ENCODE measurements at regions not wholly inside any gene's neighbourhood (a gene's known extent, or its start where the extent isn't known, plus 50 kb on each side); places are given as distances from the start of the nearest gene placed in this dataset.
A peak's percentile ranks its signal among the peaks of the same experiment; 100 is the strongest.
"Not testable (repeated sequence)": the region's sequence is repeated elsewhere in the genome, so short reads cannot be mapped to it uniquely, and the experiment has no call there.

DNA sequence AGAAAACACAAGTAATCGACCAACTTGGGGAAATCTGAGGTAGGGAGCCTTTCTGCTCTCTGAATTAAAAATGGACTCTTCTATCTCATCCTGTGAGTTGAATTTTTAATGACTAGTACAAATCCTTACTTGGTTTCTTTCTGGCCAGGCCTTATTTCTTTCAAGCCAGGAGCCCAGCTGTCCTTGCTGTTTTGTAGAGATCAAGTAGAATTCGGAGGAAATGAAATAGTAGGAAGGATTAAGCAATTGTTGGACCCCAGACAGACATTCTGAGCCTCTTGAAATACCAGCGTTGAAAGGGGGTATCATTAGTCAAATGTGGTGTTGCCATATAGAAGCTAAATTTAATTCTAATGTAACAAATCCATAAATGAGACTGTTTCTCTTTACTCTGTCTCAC is 53.7 kb upstream of the SMIM15 start:
- no peak for DNase-seq

DNA sequence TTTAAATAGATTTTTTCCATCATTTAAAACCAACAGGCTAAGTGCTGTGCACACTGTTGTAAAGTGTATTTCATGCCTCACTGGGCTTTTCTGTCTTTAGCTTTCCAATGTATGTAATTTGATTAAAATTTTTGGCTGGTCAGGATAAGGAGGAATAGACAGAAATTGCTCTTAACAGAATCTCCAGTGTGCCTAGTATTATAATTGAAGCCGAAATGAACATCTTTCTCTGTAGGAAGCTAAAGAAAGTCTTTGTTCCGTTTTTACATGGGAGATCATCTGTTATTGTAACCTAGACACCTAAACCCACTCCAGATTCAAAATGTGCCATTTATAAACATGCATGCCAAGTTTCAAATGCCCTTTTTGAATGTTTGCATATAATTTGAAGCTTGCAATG is 54.5 kb upstream of the SMIM15 start:
- no peak for DNase-seq

DNA sequence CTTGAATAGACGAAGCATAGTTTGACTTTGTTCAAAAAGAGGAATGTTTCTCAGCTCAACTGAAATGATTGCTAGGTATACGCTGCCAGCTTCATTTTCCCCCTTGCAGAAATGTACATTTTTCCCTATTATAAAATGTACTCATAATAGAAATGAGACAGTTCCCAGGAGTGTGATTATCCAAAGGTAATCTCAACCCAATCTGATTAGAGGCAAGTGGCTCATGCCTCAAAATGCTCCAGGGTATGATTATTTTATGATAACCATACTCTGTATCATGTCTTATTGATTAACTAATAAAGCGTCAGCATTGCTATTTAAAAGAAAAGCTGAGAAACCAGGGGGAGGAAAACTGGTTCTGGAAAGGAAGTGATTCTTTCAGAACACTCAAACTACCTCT is 54.9 kb upstream of the SMIM15 start:
- DNase-seq, result no peak

DNA sequence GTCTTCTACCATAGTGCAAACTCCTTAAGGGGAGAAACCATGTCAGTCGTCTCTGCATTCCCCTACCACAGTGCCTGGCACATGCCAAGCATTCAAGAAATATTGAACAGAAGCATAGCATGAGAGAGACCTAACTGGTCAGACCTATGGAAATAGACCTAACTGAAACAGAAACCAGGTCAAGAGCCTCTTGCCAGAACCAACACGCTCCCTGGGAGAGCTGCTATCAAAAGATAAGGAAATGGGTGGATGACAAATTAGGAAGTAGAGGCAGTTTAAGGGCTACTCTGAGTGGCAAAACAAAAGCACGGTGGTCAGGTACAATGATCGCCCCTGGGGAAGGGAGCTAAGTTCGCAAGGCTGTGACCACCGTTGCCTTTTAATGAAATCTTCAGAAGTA is 66.0 kb upstream of the SMIM15 start:
- DNase-seq, result no peak

DNA sequence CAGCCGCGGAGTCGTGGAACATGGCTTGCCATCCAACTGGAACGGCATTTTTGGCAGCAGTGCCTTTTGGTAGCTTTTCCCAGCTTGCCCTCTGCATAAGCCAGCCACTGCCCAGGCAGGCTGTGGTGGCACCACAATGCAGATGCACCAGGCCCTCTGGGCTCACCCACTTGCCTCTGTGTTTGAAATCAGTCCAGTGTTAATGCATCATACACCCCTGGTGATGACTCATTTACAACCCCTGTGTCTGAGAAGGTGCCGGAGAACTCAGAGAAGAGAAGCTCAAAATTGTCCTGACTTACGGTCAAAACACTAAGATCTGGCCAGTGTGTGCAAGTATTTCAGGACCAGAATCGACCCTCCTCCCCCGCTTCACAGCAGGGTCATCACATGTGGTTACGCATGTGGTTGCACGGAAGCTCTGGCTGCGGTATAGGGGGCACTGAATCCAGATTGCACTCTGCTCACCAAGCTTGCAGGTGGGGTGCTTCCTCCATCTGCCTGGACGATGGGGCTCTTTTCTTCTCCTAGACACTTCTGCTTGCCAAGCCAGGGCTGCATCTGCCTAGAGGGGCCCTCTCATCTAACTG is 66.5 kb upstream of the SMIM15 start:
- DNase-seq, result no peak

DNA sequence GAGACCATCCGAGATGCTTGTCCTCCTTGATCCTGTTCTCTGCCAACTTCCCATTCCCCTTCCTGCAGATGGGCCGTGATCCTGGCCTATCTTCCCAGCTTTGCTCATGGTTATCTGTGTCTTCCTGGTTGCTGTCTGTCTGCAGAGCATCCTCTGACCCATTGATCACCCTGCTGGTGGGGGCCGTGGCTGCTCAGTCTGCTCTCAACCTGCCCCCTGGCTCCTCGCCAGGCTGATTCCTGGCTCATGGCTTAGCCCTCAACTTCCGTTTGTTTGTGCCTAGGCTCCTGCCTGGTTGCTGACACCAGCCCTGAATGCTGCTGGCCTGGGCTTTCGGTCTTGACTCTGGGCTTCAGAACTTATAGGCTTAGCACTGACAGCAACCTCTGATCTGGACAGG is 67.1 kb upstream of the SMIM15 start:
- no peak for DNase-seq

DNA sequence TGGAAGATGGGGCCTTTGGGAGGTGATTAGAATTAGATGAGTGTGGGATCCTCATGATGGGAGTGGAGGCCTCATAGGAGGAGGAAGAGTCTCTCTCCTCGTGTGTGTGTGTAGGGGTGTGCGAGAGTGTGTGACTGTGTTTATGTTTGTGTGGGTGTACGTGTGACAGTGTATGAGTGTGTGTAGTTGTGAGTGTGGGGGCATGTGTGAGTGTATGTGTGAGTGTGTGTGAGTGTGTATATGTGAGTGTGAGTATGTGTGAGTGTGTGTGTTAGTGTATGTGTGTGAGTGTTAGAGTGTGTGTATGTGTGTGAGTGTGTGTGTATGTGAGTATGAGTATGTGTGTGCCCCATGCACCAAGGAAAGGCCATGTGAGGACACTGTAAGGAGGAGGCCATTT is 68.2 kb upstream of the SMIM15 start:
- DNase-seq, result no peak

DNA sequence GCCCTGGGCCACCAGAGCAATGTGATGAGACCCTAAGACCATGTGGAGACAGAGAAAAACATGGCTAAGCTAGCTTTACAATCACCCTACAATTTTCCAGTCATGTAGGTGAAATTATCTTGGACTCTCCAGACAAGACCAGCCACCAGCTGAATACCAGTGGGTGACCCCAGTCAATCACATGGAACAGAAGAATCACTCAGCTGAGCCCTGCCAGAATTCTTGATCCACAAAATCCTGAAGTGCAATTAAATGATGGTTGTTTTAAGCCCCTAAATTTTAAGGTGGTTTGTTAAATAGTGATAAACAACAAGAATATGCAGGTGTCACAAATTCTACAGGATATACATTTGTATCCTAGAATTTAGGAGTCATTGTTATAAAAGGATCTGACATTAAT is 69.5 kb upstream of the SMIM15 start:
- no peak for DNase-seq

DNA sequence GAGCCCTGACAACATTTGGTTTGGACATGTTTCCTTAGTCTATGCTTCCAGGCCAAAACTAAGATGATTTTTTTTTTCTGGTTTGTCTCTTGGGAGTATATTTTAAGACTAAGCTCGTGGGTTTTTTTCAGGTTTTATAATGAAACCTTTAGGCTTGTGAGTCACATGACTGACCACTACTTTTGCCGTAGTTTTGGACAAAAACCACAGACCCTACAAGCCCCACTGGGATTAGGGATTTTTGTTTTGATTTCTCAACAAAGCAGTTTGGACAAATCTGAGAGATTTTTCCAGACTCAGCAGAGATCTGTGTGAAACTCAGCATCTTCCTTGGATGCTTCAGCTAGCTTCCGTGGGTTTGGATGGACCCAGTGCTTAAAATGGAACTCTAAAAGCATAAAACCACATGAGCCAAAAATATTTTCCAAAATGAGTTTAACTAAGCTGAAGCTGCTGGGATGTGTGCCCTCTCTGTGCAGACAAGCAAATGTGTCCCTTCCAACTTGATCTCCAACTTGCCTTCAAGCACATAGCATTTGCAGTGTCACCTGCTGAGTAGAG is 70.3 kb upstream of the SMIM15 start:
- DNase-seq, result no peak

DNA sequence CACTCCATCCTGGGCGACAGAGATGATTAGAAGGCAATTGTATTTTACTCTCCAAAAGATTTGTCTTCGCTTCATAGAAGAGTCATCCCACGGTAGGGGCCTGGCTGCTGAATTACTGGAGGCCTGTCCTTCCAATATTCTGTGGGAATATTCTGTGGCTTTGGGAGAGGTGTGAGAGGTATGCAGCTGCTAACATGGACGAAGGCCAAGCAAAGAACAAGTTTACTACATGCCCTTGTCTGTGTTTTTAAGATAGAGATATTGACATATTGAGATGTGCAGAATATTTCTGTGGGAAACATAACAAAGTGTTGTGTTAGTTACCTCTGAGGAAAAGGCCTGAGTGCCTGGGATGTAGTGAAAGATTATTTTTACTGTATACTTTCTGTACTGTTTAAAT is 71.8 kb upstream of the SMIM15 start:
- no peak for DNase-seq

DNA sequence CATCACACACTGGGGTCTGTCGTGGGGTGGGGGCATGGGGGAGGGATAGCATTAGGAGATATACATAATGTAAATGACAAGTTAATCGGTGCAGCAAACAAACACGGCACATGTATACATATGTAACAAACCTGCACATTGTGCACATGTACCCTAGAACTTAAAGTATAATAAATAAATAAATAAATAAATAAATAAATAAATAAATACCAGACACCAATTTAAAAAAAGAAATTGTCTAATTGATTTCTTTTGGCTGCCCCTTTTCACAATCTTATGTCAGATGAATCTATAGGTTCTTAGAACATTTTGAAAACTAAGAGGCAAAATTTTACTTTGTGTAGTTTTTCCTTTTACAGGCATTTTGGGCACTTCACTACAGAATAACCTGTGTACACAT is 74.4 kb upstream of the SMIM15 start:
- not testable (repeated sequence) for DNase-seq

DNA sequence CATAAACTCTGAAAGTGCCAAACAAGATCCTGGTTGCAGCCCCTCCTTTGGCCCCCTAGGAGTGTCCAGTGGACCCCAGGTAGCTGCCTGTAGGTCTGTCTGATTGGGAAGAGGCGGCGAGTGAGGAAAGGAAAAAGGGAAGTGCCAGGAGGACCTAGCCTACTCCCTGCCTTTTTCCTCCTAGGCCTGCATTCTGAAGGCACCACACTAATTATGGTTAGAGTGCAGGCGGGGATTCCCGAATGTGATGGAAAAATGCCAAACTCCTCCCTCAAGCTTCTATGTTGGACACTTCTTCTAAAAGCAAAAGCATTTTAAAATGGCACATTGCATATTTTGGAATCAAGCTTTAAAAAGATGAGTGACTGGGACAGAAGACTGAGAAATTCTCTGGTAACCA is 83.2 kb upstream of the SMIM15 start:
- DNase-seq, result no peak

DNA sequence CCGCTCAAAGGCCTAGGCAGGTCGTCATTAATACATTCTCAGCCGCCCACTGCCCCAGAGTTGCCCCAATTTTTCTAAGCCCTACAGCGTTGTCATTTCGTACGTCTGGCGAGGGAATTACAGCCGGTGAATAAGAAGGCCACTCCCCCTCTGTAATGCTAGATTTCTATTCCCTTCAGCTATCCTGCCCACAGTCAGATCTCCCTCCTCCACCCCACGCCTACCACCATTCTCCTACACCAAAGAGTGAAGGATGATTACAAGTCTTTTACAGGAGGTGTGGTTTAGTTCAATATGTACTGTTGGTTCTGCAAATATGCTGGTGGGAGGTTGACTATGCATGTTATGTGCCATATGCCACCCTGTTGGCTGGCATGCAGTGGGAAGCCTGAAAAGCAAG is 83.7 kb upstream of the SMIM15 start:
- peak in 1 of 2 experiments; percentile 22 for DNase-seq

DNA sequence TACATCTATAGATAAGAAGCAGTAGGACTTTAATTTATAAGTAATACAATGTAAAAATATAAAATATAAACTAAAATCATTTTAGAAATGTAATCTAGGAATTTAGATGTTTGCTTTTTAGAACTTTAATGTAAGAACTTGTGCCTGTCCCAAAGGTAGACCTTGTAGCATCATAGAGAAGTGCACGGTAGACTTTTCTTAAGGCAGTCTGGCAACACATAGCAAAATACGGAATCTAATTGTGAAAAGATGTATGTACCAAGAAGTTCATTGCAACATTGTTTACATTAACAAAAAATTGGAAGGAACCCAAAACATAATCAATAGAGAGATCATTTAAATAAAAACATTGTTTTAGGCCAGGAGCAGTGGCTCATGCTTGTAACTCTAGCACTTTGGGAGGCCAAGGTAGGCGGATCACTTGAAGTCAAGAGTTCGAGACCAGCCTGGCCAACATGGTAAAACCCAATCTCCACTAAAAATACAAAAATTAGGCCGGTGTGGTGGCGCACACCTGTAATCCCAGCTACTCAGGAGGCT is 84.6 kb upstream of the SMIM15 start:
- no peak for DNase-seq

DNA sequence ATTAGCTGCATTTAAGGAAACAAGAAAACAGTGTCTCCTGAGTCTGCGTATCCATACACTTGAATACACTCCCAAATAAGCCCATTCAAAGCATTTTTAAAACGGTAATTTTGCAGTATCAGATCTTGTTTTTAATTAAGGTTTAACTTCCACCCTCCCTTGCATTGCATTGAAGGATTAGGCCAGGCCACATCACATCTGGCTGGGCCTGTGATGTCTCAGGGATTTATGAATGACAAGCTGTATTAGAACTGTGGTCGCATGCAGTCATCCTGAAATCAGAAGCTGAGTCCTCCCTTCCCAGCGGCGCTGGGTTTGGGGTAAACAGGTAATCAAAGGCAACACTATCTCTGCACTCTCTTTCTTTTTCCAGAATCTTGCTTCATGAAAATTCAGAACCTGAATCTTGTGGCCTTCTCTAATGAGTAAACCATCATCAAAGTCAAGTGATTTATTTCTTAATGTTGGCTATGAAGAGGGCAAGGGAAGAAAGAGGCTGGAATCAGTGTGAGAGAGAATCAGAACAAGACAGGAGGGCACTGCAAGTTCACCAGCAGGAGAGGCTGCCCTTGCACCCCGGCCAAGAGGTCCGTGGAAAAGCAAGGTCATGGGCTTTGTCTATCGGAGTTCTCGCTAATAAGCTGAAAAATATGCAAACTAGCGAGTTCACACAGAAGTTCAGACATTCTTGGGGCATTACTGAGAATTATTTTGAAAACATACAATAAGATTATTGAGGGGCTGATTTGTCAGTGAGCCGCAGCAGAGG is 80.0 kb upstream of the ZSWIM6 start:
- no peak for DNase-seq

DNA sequence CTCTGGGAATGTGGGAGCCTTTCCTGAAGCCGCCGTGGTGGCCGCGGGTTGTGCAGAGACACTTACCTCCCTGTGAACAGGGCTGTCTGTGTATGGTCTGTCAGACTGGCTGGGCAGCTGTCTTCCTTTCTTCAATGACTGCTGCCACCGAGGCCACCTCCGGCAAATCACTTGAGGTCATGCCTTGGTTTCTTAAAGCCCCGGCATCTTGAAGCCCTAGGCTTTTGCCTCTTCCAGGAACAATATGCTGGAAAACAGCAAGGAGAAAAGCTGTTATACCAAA is 79.5 kb upstream of the ZSWIM6 start:
- no peak for DNase-seq

DNA sequence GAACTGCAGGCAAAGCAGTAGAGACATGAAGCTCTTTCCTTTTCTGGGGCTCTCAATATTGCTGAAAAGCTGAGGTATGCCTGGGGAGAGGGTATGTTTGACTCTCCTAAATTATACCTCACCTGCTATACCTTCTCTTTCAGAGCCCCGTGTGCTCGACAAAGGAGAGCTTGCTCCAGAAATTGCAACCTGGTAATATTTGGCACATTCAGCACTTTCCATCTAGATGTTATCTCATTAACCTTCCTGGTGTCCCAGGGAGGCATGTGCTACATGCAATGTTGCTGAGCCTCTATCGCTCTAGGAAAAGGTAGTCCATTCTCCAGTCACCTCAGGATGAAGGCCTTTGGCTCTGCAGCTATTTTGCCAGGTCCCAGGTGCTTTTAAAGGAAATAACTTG is 78.5 kb upstream of the ZSWIM6 start:
- no peak for DNase-seq

DNA sequence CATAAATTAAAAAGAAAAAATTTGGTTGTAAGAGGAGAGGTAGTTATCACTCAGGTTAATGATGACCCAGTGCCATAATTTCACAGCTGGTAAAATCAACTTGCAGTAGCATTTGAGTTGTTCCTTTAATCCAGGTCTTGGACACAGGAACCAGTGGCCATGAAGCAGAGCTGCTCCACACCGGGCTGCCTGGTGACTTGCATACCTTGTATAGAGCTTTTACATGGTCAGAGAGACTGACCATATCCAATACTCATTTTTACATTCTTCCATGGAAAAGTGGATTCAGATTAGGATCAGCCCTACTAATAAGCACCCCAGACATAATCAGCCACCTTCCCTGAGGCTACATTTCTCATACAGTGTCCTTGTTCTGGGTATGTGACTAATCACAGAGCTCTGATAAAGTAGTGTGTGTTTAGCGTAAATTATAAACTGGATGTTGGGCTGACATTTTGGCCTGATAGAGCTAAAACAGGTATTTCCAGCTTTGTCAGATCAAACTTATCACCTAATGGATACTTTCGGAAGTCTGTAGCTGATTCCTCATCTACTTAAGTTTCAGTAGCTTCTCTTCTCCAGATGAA is 77.0 kb upstream of the ZSWIM6 start:
- no peak for DNase-seq

DNA sequence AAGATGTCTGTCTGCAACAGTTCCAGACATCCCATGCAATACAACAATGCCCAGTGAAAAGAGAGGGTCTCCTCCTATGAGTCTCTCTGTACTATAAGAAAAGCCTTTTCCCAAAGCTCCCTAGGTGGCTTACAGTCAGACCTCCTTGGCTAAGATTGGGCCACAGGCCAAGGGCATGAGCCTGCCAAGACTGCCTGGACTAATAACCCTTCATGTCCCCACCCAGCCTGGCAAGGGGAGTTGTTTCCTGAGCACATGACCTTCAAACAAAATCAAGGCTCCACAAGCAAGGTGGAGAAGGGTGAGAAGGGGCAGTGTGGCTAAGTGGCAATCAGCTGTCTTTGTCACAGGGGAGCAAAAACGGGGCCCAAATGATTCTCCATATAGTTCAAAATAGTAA is 75.6 kb upstream of the ZSWIM6 start:
- no peak for DNase-seq

DNA sequence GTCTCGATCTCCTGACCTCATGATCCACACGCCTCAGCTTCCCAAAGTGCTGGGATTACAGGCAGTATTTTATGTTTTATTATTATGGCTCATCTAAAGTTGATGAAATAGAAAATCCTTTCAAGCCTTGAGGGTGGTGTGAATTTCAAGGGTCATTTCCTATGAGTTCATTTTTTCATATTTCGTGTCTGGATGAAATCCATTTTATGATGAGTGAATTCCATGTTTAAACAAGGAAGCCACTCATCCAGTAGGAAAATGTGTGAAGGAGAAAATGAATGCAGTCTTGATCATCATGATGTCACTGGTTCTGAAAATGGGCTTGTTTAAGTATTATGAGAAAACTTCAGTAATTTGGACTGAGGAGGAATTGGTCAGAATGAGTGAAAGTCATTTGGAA is 74.6 kb upstream of the ZSWIM6 start:
- DNase-seq, result no peak

DNA sequence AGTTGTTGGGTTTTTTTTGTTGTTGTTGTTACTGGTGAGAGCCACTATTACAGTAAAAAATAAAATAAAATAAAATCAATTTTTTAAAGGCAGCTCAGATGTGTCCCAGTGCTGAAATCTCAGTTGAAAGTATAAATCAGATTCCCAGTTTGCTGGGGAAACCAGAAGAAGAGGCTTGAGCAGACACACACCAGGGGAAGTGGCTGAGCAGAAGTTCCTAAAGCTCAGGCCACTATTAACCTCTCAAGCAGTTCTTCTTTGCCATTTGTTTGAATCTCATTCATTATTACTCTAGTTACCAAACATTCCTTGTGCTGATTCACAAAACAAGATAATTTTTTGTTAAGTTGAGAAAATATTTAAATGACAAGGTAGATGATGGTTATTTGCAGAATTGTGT is 70.9 kb upstream of the ZSWIM6 start:
- no peak for DNase-seq

DNA sequence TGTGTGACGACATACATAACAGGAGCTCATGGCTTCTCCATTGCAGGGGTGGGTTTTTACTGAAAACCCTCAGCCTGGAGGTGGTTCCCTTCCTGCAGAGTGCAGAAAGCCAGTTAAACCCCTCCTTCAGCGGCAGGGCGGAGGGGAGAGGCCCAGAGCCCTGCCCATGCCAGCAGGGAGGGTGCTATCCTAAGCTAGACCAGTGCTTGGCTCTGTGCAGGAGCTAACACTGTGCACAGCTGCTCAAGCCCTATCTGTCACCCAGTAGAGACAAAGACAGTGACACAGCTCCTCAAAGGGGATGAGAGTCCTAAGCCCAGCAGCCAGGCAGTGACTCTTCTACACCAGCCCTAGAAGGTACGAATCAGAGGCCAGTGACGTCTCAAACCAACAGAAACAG is 70.0 kb upstream of the ZSWIM6 start:
- DNase-seq, result peak in 1 of 2 experiments; percentile 3

DNA sequence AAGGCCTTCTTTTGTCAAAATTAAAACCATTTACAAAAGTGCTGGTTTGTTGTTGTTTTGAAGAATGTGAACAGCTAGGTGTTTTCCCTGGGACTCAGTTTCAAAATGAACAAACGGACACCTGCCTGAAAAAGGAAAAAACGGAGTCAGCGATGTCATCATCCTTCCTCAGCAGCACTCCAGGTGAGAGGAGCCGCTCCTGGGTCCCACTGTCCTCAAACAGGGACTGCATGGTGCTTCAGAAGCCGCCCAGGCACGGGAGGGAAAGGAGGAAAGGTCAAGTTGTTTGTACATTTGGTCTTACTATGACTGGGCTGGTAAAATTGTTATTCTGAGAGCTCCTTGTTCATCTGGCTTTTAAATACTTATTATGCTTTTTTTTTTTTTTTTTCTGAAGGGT is 69.0 kb upstream of the ZSWIM6 start:
- no peak for DNase-seq

DNA sequence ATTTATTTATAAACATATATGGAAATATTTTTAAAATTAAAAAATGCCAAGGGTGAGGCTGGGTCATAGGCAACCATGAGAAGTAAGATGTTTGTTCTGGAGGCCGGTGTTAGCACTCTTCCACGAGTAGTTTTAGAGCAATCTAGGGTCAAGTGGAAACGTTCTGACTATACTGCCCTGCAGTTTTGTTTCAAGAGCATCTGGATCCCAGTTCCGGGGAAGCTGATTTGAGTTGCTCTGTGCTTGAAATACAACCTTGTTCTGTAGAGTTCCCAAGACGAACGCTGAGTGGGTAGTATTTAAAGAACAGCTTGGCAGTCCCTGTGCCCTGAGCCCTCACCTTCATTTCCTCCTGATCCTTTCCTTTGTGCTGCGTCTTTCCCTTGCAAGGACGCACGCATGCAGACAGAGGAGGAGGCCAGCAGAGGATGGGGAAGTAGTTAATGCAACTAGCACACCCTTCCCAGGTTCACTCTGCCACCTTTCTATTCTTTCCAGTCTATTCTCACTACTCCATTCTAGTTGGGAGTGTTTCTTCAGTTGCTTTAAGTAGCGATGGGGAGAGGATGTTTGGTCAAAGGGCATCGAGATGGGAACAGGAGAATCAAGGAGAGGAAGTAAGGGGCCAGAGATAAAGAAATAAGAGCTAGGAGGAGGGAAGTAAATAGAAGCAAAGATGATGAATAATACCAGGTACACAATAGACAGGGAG is 68.3 kb upstream of the ZSWIM6 start:
- DNase-seq, result no peak
